Endothelial cell of umbilical vein (primary cell): ENCODE measurements at regions not wholly inside any gene's neighbourhood (a gene's known extent, or its start where the extent isn't known, plus 50 kb on each side); places are given as distances from the start of the nearest gene placed in this dataset.

Experiments used
- BruUV-seq: library from RNA; stranded (reverse); fragments of 400-500 nt; replicated peaks from 2 replicates; lab custom pipeline; 2021; lab: Mats Ljungman, UMichigan
- CTCF ChIA-PET: fragments of 300-600, 350-600 bp; sonication (Branson Sonifier 250); formaldehyde crosslinking; loops from one replicate; lab custom pipeline; 2021; ENCODE audit warnings: antibody characterized with exemption, inconsistent platforms; lab: Charles Lee
- POLR2A ChIA-PET: fragments of 300-600, 350-600 bp; sonication (Branson Sonifier 250); formaldehyde crosslinking; loops from one replicate; lab custom pipeline; 2021; ENCODE audit warnings: antibody characterized with exemption, inconsistent platforms; lab: Charles Lee
- DNase-seq: peaks from one replicate; pipeline ENCODE4 v3.0.0-alpha.2; 2011; ENCODE audit warnings: low read depth, low spot score
- FAIRE-seq: peaks from 2 replicates; lab custom pipeline; 2011; peaks lifted over from hg19 to GRCh38; lab: Jason Lieb, UNC
- H2AFZ ChIP-seq: 2 replicates; pipeline ENCODE4 v1.6.0; 2012; ENCODE audit warnings: low read depth, low read length, control low read depth, inconsistent platforms
- H3K27ac ChIP-seq: 2 replicates; pipeline ENCODE4 v1.5.1; 2011; ENCODE audit warnings: low read depth, mild to moderate bottlenecking, control low read depth, low read length, moderate library complexity; ENCODE audit not compliant: insufficient read depth
- H3K27me3 ChIP-seq, 2 experiments: 2 replicates each; pipeline versions ENCODE4 v1.6.0 to v1.6.1; 2011; ENCODE audit warnings: low read length in 2 of 2, mixed read lengths in 1 of 2; ENCODE audit not compliant: control insufficient read depth in 2 of 2, insufficient read depth in 2 of 2
- H3K36me3 ChIP-seq, 2 experiments: 2 replicates in 1 of 2; 3 replicates in 1 of 2; pipeline ENCODE4 v1.5.1; 2011; ENCODE audit warnings: low read length in 2 of 2, mild to moderate bottlenecking in 1 of 2, moderate library complexity in 1 of 2; ENCODE audit not compliant: control insufficient read depth in 2 of 2, insufficient read depth in 2 of 2; ENCODE audit errors: extremely low read depth in 1 of 2
- H3K4me1 ChIP-seq: 3 replicates; pipeline ENCODE4 v1.5.1; 2011; ENCODE audit warnings: mild to moderate bottlenecking, low read length; ENCODE audit not compliant: control insufficient read depth, insufficient read depth; ENCODE audit errors: extremely low read depth
- H3K4me2 ChIP-seq: 2 replicates; pipeline ENCODE4 v1.6.1; 2011; ENCODE audit warnings: low read length, control low read depth, mixed read lengths; ENCODE audit not compliant: insufficient read depth
- H3K4me3 ChIP-seq, 3 experiments: fragments of 200-600 bp in 1 of 3; sonication (generic), shearing (Covaris generic) in 1 of 3; replicated peaks in 1 of 3; 2 replicates each; pipeline ENCODE4 v1.5.1; 2011 to 2016; ENCODE audit warnings: control low read depth in 3 of 3, low read length in 3 of 3, mild to moderate bottlenecking in 2 of 3, inconsistent platforms in 1 of 3, low read depth in 1 of 3, moderate library complexity in 1 of 3; ENCODE audit not compliant: insufficient read depth in 1 of 3
- H3K79me2 ChIP-seq: 2 replicates; pipeline ENCODE4 v1.6.0; 2012; ENCODE audit warnings: low read length, inconsistent platforms; ENCODE audit not compliant: control insufficient read depth, insufficient read depth
- H3K9ac ChIP-seq: replicated peaks from 2 replicates; pipeline ENCODE3; 2011; ENCODE audit warnings: low read length, control low read depth; ENCODE audit not compliant: insufficient read depth; ENCODE audit errors: extremely low read depth
- H3K9me1 ChIP-seq: replicated peaks from 3 replicates; pipeline ENCODE4 v1.6.0; 2011; ENCODE audit warnings: mild to moderate bottlenecking, low read length; ENCODE audit not compliant: control insufficient read depth, insufficient read depth; ENCODE audit errors: extremely low read depth
- H3K9me3 ChIP-seq: replicated peaks from 2 replicates; pipeline ENCODE4 v1.5.1; 2012; ENCODE audit warnings: low read length, inconsistent platforms; ENCODE audit not compliant: control insufficient read depth, insufficient read depth
- H4K20me1 ChIP-seq: replicated peaks from 2 replicates; pipeline ENCODE3; 2011; ENCODE audit warnings: mild to moderate bottlenecking, low read length; ENCODE audit not compliant: control insufficient read depth, insufficient read depth; ENCODE audit errors: extremely low read depth
- CTCF ChIP-seq, 2 donors: IDR thresholded peaks; 1 replicate in 1 of 2; 2 replicates in 1 of 2; pipeline ENCODE4 v1.5.1; 2011; ENCODE audit warnings: low read length in 2 of 2, mild to moderate bottlenecking in 2 of 2, moderate library complexity in 2 of 2, control low read depth in 1 of 2, inconsistent platforms in 1 of 2, low read depth in 1 of 2; ENCODE audit not compliant: insufficient read depth in 1 of 2; ENCODE audit errors: extremely low read depth in 1 of 2
- FOS ChIP-seq: IDR thresholded peaks from 2 replicates; pipeline ENCODE4 v1.6.1; 2011; ENCODE audit warnings: mild to moderate bottlenecking, low read length, moderate library complexity, borderline replicate concordance; ENCODE audit not compliant: insufficient read depth
- GATA2 ChIP-seq: IDR thresholded peaks from 2 replicates; pipeline ENCODE4 v1.7.0; 2011; ENCODE audit warnings: low read depth, mild to moderate bottlenecking, moderate library complexity, mixed read lengths, low read length; ENCODE audit not compliant: insufficient read length, insufficient read depth
- JUN ChIP-seq: IDR thresholded peaks from 2 replicates; pipeline ENCODE4 v1.6.1; 2011; ENCODE audit warnings: borderline replicate concordance, low read depth; ENCODE audit not compliant: insufficient read length, insufficient read depth
- MAX ChIP-seq: IDR thresholded peaks from 2 replicates; pipeline ENCODE4 v1.6.1; 2011; ENCODE audit not compliant: insufficient read depth, insufficient read length
- POLR2A ChIP-seq: IDR thresholded peaks from 2 replicates; pipeline ENCODE4 v1.6.1; 2012; ENCODE audit warnings: low read depth, mild to moderate bottlenecking, control low read depth, low read length
- POLR2AphosphoS5 ChIP-seq: IDR thresholded peaks from 2 replicates; pipeline ENCODE4 v1.6.1; 2012; ENCODE audit warnings: low read depth, mild to moderate bottlenecking, control low read depth, low read length, moderate library complexity; ENCODE audit not compliant: insufficient read depth
- dilution Hi-C: fragments of 300-500 bp; cut with MboI; formaldehyde crosslinking; loops from one replicate; pipeline ENCODE4 v1.15.0; 2019; ENCODE audit warnings: low sequenced_read_pairs; ENCODE audit not compliant: extremely low pct_ligation_motif_present
- intact Hi-C: fragments of 100-400 bp; cut with micrococcal nuclease; formaldehyde crosslinking; loops from one replicate; pipeline ENCODE4 v1.10.0; 2022

- no peaks in the 10 kb centered on the region for H3K27me3 ChIP-seq
- BruUV-seq, result no TSS peak
- POLR2A ChIA-PET, result no interaction called here
- no peak for TF ChIP-seq POLR2AphosphoS5
- TF ChIP-seq JUN, result no peak
- no peak for TF ChIP-seq MAX
- no peak for TF ChIP-seq GATA2
- TF ChIP-seq FOS, result no peak
- H3K9me1 ChIP-seq, result no peaks in the 10 kb centered on the region
- H3K9ac ChIP-seq, result no peak overlapping the region
- no peak overlapping the region for H3K4me3 ChIP-seq
- DNase-seq, result no peak
- no peaks in the 10 kb centered on the region for H3K36me3 ChIP-seq
- no peak for FAIRE-seq
- no peaks in the 10 kb centered on the region for H3K79me2 ChIP-seq
- H2AFZ ChIP-seq, result no peak overlapping the region
- dilution Hi-C loops, result no loop called here
- H3K9me3 ChIP-seq, result peaks cover 11% of the 10 kb centered on the region
- no peaks in the 10 kb centered on the region for H4K20me1 ChIP-seq
- H3K4me2 ChIP-seq, result no peak overlapping the region
- H3K4me1 ChIP-seq, result no peaks in the 10 kb centered on the region
- intact Hi-C loops, result no loop called here
- CTCF ChIA-PET, result no interaction called here
- no peak overlapping the region for H3K27ac ChIP-seq
Measured at GRCh38 chr6:159373670-159374069, 204.5 kb downstream of the FNDC1 start.

GRCh38 chr6:159372333-159372732, 203.1 kb downstream of the FNDC1 start:
- POLR2A ChIA-PET, result no interaction called here
- no peak overlapping the region for H3K4me3 ChIP-seq
- no peaks in the 10 kb centered on the region for H4K20me1 ChIP-seq
- H3K79me2 ChIP-seq, result no peaks in the 10 kb centered on the region
- H3K36me3 ChIP-seq, result no peaks in the 10 kb centered on the region
- intact Hi-C loops (no loop called here), dilution Hi-C loops (no loop called here)
- no peak for TF ChIP-seq MAX
- no peak for TF ChIP-seq FOS
- no peak for TF ChIP-seq POLR2A
- TF ChIP-seq POLR2AphosphoS5, result no peak
- no peak for TF ChIP-seq JUN
- no peak for TF ChIP-seq CTCF (IDR thresholded peaks at IDR 0.05; ENCODE audit: extremely low read depth in 1 of 2, insufficient read depth in 1 of 2, low read depth in 1 of 2, low read length in 2 of 2)
- FAIRE-seq, result no peak
- no peaks in the 10 kb centered on the region for H3K27me3 ChIP-seq
- no peak overlapping the region for H2AFZ ChIP-seq
- no peak for DNase-seq
- no TSS peak for BruUV-seq
- H3K9me3 ChIP-seq, result peaks cover 11% of the 10 kb centered on the region
- H3K27ac ChIP-seq, result no peak overlapping the region
- no peaks in the 10 kb centered on the region for H3K9me1 ChIP-seq
- CTCF ChIA-PET, result no interaction called here
- H3K4me2 ChIP-seq, result no peak overlapping the region
- no peaks in the 10 kb centered on the region for H3K4me1 ChIP-seq
- H3K9ac ChIP-seq, result no peak overlapping the region
